RWPE2 (cell line): ENCODE measurements at regions not wholly inside any gene's neighbourhood (a gene's known extent, or its start where the extent isn't known, plus 50 kb on each side); places are given as distances from the start of the nearest gene placed in this dataset.

Experiments used
- ATAC-seq: fragments of 200-7000 bp; cut with Tn5 transposase; 3 replicates; pipeline ENCODE4 v1.9.1; 2021; ENCODE audit warnings: low read depth
- DNase-seq: peaks from one replicate; pipeline ENCODE4 v3.0.0-alpha.2; 2020; ENCODE audit warnings: low spot score
- H3K27ac ChIP-seq: fragments of 450-650 bp; 2 replicates; pipeline ENCODE4 v1.5.1; 2017; ENCODE audit warnings: mild to moderate bottlenecking; ENCODE audit not compliant: poor library complexity, severe bottlenecking
- H3K27me3 ChIP-seq: fragments of 250-450 bp; sonication (Bioruptor Pico); 2 replicates; pipeline ENCODE4 v1.5.1; 2021; ENCODE audit warnings: mild to moderate bottlenecking, moderate library complexity; ENCODE audit not compliant: insufficient read depth, poor library complexity, severe bottlenecking
- H3K36me3 ChIP-seq: fragments of 250-450 bp; sonication (Bioruptor Pico); 2 replicates; pipeline ENCODE4 v1.5.1; 2020; ENCODE audit warnings: low read depth, mild to moderate bottlenecking, moderate library complexity
- H3K4me1 ChIP-seq: fragments of 250-450 bp; sonication (Bioruptor Pico); 2 replicates; pipeline ENCODE4 v1.5.1; 2021; ENCODE audit warnings: mild to moderate bottlenecking, moderate library complexity; ENCODE audit not compliant: insufficient read depth, poor library complexity, severe bottlenecking
- H3K4me3 ChIP-seq: fragments of 250-450 bp; sonication (Bioruptor Pico); 2 replicates; pipeline ENCODE4 v1.5.1; 2021; ENCODE audit warnings: mild to moderate bottlenecking, moderate library complexity; ENCODE audit not compliant: severe bottlenecking
- H3K9me3 ChIP-seq: fragments of 250-450 bp; sonication (Bioruptor Pico); 2 replicates; pipeline ENCODE4 v1.5.1; 2021; ENCODE audit warnings: mild to moderate bottlenecking, moderate library complexity; ENCODE audit not compliant: severe bottlenecking
- CTCF ChIP-seq: fragments of 450-650 bp; IDR thresholded peaks from one replicate; pipeline ENCODE4 v1.5.1; 2017; ENCODE audit warnings: mild to moderate bottlenecking, moderate library complexity; ENCODE audit not compliant: poor library complexity, severe bottlenecking

DNA sequence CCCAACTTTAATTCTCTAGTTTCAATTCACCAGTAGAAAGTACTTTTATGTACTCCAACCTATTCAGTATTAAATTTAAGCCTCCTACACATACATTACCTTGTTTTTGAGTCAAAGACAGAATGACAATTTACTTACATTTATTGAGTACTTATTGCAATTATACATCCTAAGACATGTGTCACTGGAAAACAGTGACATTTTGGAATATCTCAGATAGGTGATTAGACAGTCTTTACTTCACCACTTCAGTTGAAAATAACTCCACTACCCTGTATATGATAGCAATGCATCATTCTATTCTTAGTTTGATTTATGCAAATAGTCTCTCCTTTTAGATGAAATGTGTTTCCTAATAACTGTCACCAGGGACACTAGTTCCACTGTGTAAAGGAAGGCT is 461.5 kb downstream of the TUSC7 start:
- ATAC-seq: no peak

DNA sequence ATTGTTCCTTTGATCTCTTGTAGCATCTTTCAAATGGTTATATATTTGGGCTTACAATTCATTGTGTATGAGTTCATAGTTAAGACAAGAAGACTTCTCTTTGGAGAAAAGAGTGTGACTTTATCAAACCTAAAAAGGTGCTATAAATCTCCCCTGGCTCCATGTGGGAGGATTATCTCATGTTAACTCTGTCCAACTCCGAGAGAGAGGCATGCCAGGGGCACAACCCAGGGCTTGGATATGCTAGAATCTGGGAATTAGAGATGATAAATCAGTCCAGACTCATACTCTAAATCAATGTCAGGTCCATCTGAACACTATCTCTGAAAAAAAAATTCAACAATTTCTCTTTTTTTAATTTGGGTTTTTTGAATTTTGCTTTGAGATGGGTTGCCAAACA is 462.8 kb downstream of the TUSC7 start:
- no peaks in the 10 kb centered on the region for H3K27me3 ChIP-seq
- no peak for TF ChIP-seq CTCF
- DNase-seq (no peak), ATAC-seq (no peak)
- no peaks in the 10 kb centered on the region for H3K36me3 ChIP-seq
- H3K27ac ChIP-seq: no peak overlapping the region
- H3K9me3 ChIP-seq: no peaks in the 10 kb centered on the region
- no peaks in the 10 kb centered on the region for H3K4me1 ChIP-seq
- no peak overlapping the region for H3K4me3 ChIP-seq

More for the DNA sequence above, 461.5 kb downstream of the TUSC7 start:
- H3K9me3 ChIP-seq: no peaks in the 10 kb centered on the region
- no peak overlapping the region for H3K27ac ChIP-seq
- H3K27me3 ChIP-seq: no peaks in the 10 kb centered on the region
- no peaks in the 10 kb centered on the region for H3K36me3 ChIP-seq
- no peaks in the 10 kb centered on the region for H3K4me1 ChIP-seq
- TF ChIP-seq CTCF: no peak
- no peak for DNase-seq
- no peak overlapping the region for H3K4me3 ChIP-seq

- DNase-seq: no peak
- no peaks in the 10 kb centered on the region for H3K27me3 ChIP-seq
- no peak for TF ChIP-seq CTCF
- H3K36me3 ChIP-seq: no peaks in the 10 kb centered on the region
- no peaks in the 10 kb centered on the region for H3K4me1 ChIP-seq
- ATAC-seq: no peak
- no peaks in the 10 kb centered on the region for H3K9me3 ChIP-seq
- H3K4me3 ChIP-seq: no peak overlapping the region
- H3K27ac ChIP-seq: no peak overlapping the region
These were observed 471.6 kb downstream of the TUSC7 start for GRCh38 chr3:117181222-117181621.

DNA sequence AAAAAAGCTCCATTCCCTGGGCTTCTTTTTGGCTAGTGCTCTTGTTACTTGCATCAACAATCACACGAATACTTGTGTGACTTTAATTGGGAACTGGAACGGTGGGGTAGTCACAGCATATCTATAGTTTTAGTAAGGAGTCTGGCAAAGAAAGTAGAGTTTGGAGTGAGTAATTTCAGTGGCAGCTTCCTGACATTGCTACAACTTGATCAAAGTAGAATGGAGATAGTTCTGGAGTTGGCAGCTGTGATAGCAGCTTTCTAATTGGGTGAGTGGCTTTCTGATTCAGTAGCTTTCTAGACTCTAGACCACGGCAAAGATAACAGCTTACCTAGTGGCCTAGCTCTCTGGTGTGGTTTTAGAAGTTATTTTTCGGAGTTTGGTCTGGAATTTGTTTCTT is 475.0 kb downstream of the TUSC7 start:
- H3K4me1 ChIP-seq: no peaks in the 10 kb centered on the region
- peaks cover 4% of the 10 kb centered on the region for H3K27me3 ChIP-seq
- no peak for TF ChIP-seq CTCF
- H3K27ac ChIP-seq: no peak overlapping the region
- H3K4me3 ChIP-seq: no peak overlapping the region
- no peaks in the 10 kb centered on the region for H3K9me3 ChIP-seq
- ATAC-seq (peak; percentile 49; the same call in 1 of the 3 replicates), DNase-seq (no peak)
- no peaks in the 10 kb centered on the region for H3K36me3 ChIP-seq

DNA sequence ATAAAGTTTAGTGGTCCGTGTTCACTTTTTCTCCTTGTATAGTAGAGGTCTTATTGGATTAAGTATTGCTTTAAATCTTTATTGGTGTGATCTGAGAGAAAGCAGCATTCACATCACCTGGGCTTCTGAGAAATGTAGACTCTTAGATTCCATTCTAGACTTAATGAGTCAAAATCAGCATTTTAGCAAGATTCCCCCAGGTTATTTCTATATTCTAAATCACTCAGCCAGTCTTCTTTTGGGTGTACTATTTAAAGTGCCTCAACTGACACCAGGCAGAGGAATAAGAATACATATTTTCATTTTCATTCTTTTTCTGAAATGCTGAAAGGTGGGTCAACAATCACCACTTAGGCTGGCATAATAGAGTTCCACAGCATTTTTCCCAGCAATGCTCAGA is 481.7 kb downstream of the TUSC7 start:
- no peaks in the 10 kb centered on the region for H3K4me1 ChIP-seq
- ATAC-seq (no peak), DNase-seq (no peak)
- H3K27me3 ChIP-seq: peaks cover 14% of the 10 kb centered on the region
- no peak overlapping the region for H3K27ac ChIP-seq
- H3K9me3 ChIP-seq: no peaks in the 10 kb centered on the region
- no peaks in the 10 kb centered on the region for H3K36me3 ChIP-seq
- TF ChIP-seq CTCF: no peak
- no peak overlapping the region for H3K4me3 ChIP-seq
